CD4-positive, alpha-beta memory T cell (primary cell): ENCODE measurements at regions not wholly inside any gene's neighbourhood (a gene's known extent, or its start where the extent isn't known, plus 50 kb on each side); places are given as distances from the start of the nearest gene placed in this dataset.

ENCODE experiments used
- CTCF ChIA-PET: fragments of 350-600 bp; sonication (Branson Sonifier 250); formaldehyde crosslinking; loops from one replicate; lab custom pipeline; 2021; ENCODE audit warnings: inconsistent platforms; ENCODE audit not compliant: partially characterized antibody; lab: Charles Lee
- POLR2A ChIA-PET: fragments of 350-600 bp; sonication (Branson Sonifier 250); formaldehyde crosslinking; loops from one replicate; lab custom pipeline; 2021; ENCODE audit not compliant: partially characterized antibody; lab: Charles Lee
- DNase-seq, 5 donors: peaks; one replicate each; pipeline versions ENCODE4 v3.0.0 to v3.0.0-alpha.2; 2020 to 2022; ENCODE audit warnings: mixed read lengths in 1 of 5
- H3K27ac ChIP-seq: one replicate; pipeline ENCODE4 v1.7.0; 2013; ENCODE audit warnings: low read depth, low read length
- H3K27me3 ChIP-seq: 2 replicates; pipeline ENCODE4 v1.7.0; 2013; ENCODE audit warnings: mild to moderate bottlenecking, low read length, moderate library complexity; ENCODE audit not compliant: insufficient read depth
- H3K36me3 ChIP-seq: 2 replicates; pipeline ENCODE4 v1.7.0; 2013; ENCODE audit warnings: mild to moderate bottlenecking, low read length, moderate library complexity; ENCODE audit not compliant: insufficient read depth
- H3K4me1 ChIP-seq: 2 replicates; pipeline ENCODE4 v1.7.0; 2013; ENCODE audit warnings: mild to moderate bottlenecking, low read length, moderate library complexity; ENCODE audit not compliant: insufficient read depth
- H3K4me3 ChIP-seq, 2 donors: one replicate each; pipeline ENCODE4 v1.7.0; 2013; ENCODE audit warnings: low read length in 2 of 2, mild to moderate bottlenecking in 1 of 2
- H3K9me3 ChIP-seq, 2 donors: one replicate each; pipeline ENCODE4 v1.7.0; 2013; ENCODE audit warnings: low read length in 2 of 2, control low read depth in 1 of 2; ENCODE audit not compliant: control insufficient read depth in 1 of 2
- H3K27ac Mint-ChIP-seq, 7 donors: one replicate each; pipeline ENCODE4 v1.8.0; 2020 to 2021; ENCODE audit warnings: mixed read lengths in 7 of 7, mild to moderate bottlenecking in 6 of 7, inconsistent platforms in 3 of 7, moderate library complexity in 3 of 7
- H3K27me3 Mint-ChIP-seq, 2 donors: one replicate each; pipeline ENCODE4 v1.8.0; 2020 to 2021; ENCODE audit warnings: mixed read lengths in 2 of 2
- H3K36me3 Mint-ChIP-seq, 2 donors: one replicate each; pipeline ENCODE4 v1.8.0; 2020 to 2021; ENCODE audit warnings: mixed read lengths in 2 of 2, inconsistent platforms in 1 of 2, mild to moderate bottlenecking in 1 of 2
- H3K4me1 Mint-ChIP-seq, 4 donors: one replicate each; pipeline ENCODE4 v1.8.0; 2020 to 2021; ENCODE audit warnings: mixed read lengths in 4 of 4, mild to moderate bottlenecking in 1 of 4
- H3K4me3 Mint-ChIP-seq, 8 donors: one replicate each; pipeline ENCODE4 v1.8.0; 2020 to 2021; ENCODE audit warnings: mixed read lengths in 8 of 8, mild to moderate bottlenecking in 7 of 8, moderate library complexity in 6 of 8, inconsistent platforms in 3 of 8
- H3K9me3 Mint-ChIP-seq, 8 donors: one replicate each; pipeline ENCODE4 v1.8.0; 2020 to 2021; ENCODE audit warnings: mixed read lengths in 8 of 8, mild to moderate bottlenecking in 5 of 8, inconsistent platforms in 3 of 8, moderate library complexity in 1 of 8
- intact Hi-C: fragments of 100-400 bp; cut with micrococcal nuclease; formaldehyde crosslinking; loops from one replicate; pipeline ENCODE4 v1.15.1; 2023

GRCh38 chrX:12042615-12043014, 95.7 kb upstream of the FRMPD4 start:
- Histone ChIP-seq H3K27me3 (no peaks in the 10 kb centered on the region), H3K4me1 (no peaks in the 10 kb centered on the region), H3K9me3 (no peaks in the 10 kb centered on the region), H3K36me3 (no peaks in the 10 kb centered on the region), H3K4me3 (no peak overlapping the region), H3K27ac (no peak overlapping the region)
- ChIA-PET CTCF (no interaction called here), POLR2A (no interaction called here)
- no peak for DNase-seq
- no peaks in the 10 kb centered on the region for H3K36me3 Mint-ChIP-seq
- H3K27me3 Mint-ChIP-seq: no peaks in the 10 kb centered on the region
- H3K9me3 Mint-ChIP-seq: peaks cover 0 to 2% (median 0%) of the 10 kb centered on the region in 8 donors
- no peak overlapping the region for H3K27ac Mint-ChIP-seq
- intact Hi-C loops: no loop called here
- H3K4me1 Mint-ChIP-seq: no peaks in the 10 kb centered on the region
- H3K4me3 Mint-ChIP-seq: no peak overlapping the region

GRCh38 chrX:12052109-12052508, 86.2 kb upstream of the FRMPD4 start:
- Histone ChIP-seq H3K36me3 (no peaks in the 10 kb centered on the region), H3K9me3 (no peaks in the 10 kb centered on the region), H3K27me3 (no peaks in the 10 kb centered on the region), H3K4me3 (no peak overlapping the region), H3K4me1 (no peaks in the 10 kb centered on the region), H3K27ac (no peak overlapping the region)
- Mint-ChIP-seq H3K27ac (no peak overlapping the region), H3K36me3 (no peaks in the 10 kb centered on the region), H3K4me3 (no peak overlapping the region), H3K9me3 (peaks cover 0 to 7% (median 2%) of the 10 kb centered on the region in 8 donors), H3K4me1 (no peaks in the 10 kb centered on the region), H3K27me3 (no peaks in the 10 kb centered on the region)
- intact Hi-C loops: no loop called here
- ChIA-PET POLR2A (no interaction called here), CTCF (no interaction called here)
- DNase-seq: no peak

- no peaks in the 10 kb centered on the region for H3K4me1 ChIP-seq
- H3K4me3 Mint-ChIP-seq: no peak overlapping the region
- intact Hi-C loops: no loop called here
- H3K4me1 Mint-ChIP-seq: no peaks in the 10 kb centered on the region
- H3K9me3 Mint-ChIP-seq: peaks cover 0 to 4% (median 0%) of the 10 kb centered on the region in 8 donors
- no peaks in the 10 kb centered on the region for H3K36me3 ChIP-seq
- H3K27ac ChIP-seq: no peak overlapping the region
- no peak for DNase-seq
- H3K27ac Mint-ChIP-seq: no peak overlapping the region
- no peaks in the 10 kb centered on the region for H3K9me3 ChIP-seq
- H3K27me3 ChIP-seq: no peaks in the 10 kb centered on the region
- H3K36me3 Mint-ChIP-seq: no peaks in the 10 kb centered on the region
- no peaks in the 10 kb centered on the region for H3K27me3 Mint-ChIP-seq
- ChIA-PET CTCF (no interaction called here), POLR2A (no interaction called here)
- H3K4me3 ChIP-seq: no peak overlapping the region
These were observed 80.2 kb upstream of the FRMPD4 start for GRCh38 chrX:12058087-12058486.

- H3K27me3 ChIP-seq: no peaks in the 10 kb centered on the region
- no peaks in the 10 kb centered on the region for H3K4me1 ChIP-seq
These were observed 77.6 kb upstream of the FRMPD4 start for GRCh38 chrX:12060489-12061260.

GRCh38 chrX:12065251-12065650, 73.0 kb upstream of the FRMPD4 start:
- ChIA-PET POLR2A (no interaction called here), CTCF (no interaction called here)
- H3K4me1 Mint-ChIP-seq: no peaks in the 10 kb centered on the region
- intact Hi-C loops: no loop called here
- Histone ChIP-seq H3K27me3 (no peaks in the 10 kb centered on the region), H3K4me1 (no peaks in the 10 kb centered on the region), H3K9me3 (no peaks in the 10 kb centered on the region), H3K4me3 (no peak overlapping the region), H3K36me3 (no peaks in the 10 kb centered on the region), H3K27ac (no peak overlapping the region)
- no peak for DNase-seq
- H3K27ac Mint-ChIP-seq: no peak overlapping the region
- no peaks in the 10 kb centered on the region for H3K36me3 Mint-ChIP-seq
- H3K27me3 Mint-ChIP-seq: peaks cover 1 to 2% of the 10 kb centered on the region in 2 donors
- peaks cover 0 to 3% (median 0%) of the 10 kb centered on the region in 8 donors for H3K9me3 Mint-ChIP-seq
- no peak overlapping the region for H3K4me3 Mint-ChIP-seq

More at GRCh38 chrX:12060489-12061260, 77.6 kb upstream of the FRMPD4 start:
- Histone ChIP-seq H3K27ac (no peak overlapping the region), H3K9me3 (no peaks in the 10 kb centered on the region), H3K36me3 (no peaks in the 10 kb centered on the region), H3K4me3 (no peak overlapping the region)
- H3K4me1 Mint-ChIP-seq: no peaks in the 10 kb centered on the region
- intact Hi-C loops: no loop called here
- no peak for DNase-seq
- H3K27ac Mint-ChIP-seq: no peak overlapping the region
- no peaks in the 10 kb centered on the region for H3K27me3 Mint-ChIP-seq
- H3K9me3 Mint-ChIP-seq: no peaks in the 10 kb centered on the region
- H3K4me3 Mint-ChIP-seq: no peak overlapping the region
- H3K36me3 Mint-ChIP-seq: no peaks in the 10 kb centered on the region
- ChIA-PET POLR2A (no interaction called here), CTCF (no interaction called here)

- Histone ChIP-seq H3K4me3 (no peak overlapping the region), H3K36me3 (no peaks in the 10 kb centered on the region), H3K4me1 (no peaks in the 10 kb centered on the region), H3K27ac (no peak overlapping the region), H3K9me3 (no peaks in the 10 kb centered on the region), H3K27me3 (no peaks in the 10 kb centered on the region)
- no peaks in the 10 kb centered on the region for H3K4me1 Mint-ChIP-seq
- POLR2A ChIA-PET: no interaction called here
- H3K4me3 Mint-ChIP-seq: no peak overlapping the region
- no peak for DNase-seq
- no peaks in the 10 kb centered on the region for H3K36me3 Mint-ChIP-seq
- peaks cover 0 to 3% (median 0%) of the 10 kb centered on the region in 8 donors for H3K9me3 Mint-ChIP-seq
- no peak overlapping the region for H3K27ac Mint-ChIP-seq
- CTCF ChIA-PET: no interaction called here
- intact Hi-C loops: no loop called here
- peaks cover 1 to 2% of the 10 kb centered on the region in 2 donors for H3K27me3 Mint-ChIP-seq
These were observed 62.2 kb upstream of the FRMPD4 start for GRCh38 chrX:12076046-12076445.

GRCh38 chrX:12080265-12080664, 58.0 kb upstream of the FRMPD4 start:
- H3K9me3 ChIP-seq: no peaks in the 10 kb centered on the region
- Mint-ChIP-seq H3K27ac (no peak overlapping the region), H3K36me3 (no peaks in the 10 kb centered on the region), H3K27me3 (no peaks in the 10 kb centered on the region), H3K4me1 (no peaks in the 10 kb centered on the region), H3K4me3 (no peak overlapping the region), H3K9me3 (peaks cover 0 to 11% (median 0%) of the 10 kb centered on the region in 8 donors)
- intact Hi-C loops: no loop called here
- no peaks in the 10 kb centered on the region for H3K27me3 ChIP-seq
- no peak overlapping the region for H3K27ac ChIP-seq
- H3K36me3 ChIP-seq: no peaks in the 10 kb centered on the region
- no peak for DNase-seq
- CTCF ChIA-PET: no interaction called here
- POLR2A ChIA-PET: no interaction called here
- no peak overlapping the region for H3K4me3 ChIP-seq
- H3K4me1 ChIP-seq: no peaks in the 10 kb centered on the region
